GM12878 (cell line): ENCODE measurements at regions not wholly inside any gene's neighbourhood (a gene's known extent, or its start where the extent isn't known, plus 50 kb on each side); places are given as distances from the start of the nearest gene placed in this dataset.

Source experiments
- BMI1 ChIP-seq: fragments of 450-650 bp; IDR thresholded peaks from 2 replicates; pipeline ENCODE4 v1.6.1; 2016; ENCODE audit warnings: mild to moderate bottlenecking, moderate library complexity, borderline replicate concordance
- CTCF ChIP-seq, 3 experiments: IDR thresholded peaks in 2 of 3; conservative IDR thresholded peaks in 1 of 3; 2 replicates each; pipeline ENCODE4 v1.5.1; 2011; ENCODE audit warnings: low read depth in 3 of 3, low read length in 3 of 3, mild to moderate bottlenecking in 3 of 3, control low read depth in 2 of 3, moderate library complexity in 2 of 3, inconsistent platforms in 1 of 3, mixed read lengths in 1 of 3; ENCODE audit not compliant: control insufficient read depth in 2 of 3, insufficient read depth in 1 of 3; ENCODE audit errors: extremely low read depth in 1 of 3
- MTA2 ChIP-seq: fragments of 450-650 bp; IDR thresholded peaks from 2 replicates; pipeline ENCODE4 v1.6.1; 2016; ENCODE audit warnings: low read depth, mild to moderate bottlenecking, moderate library complexity
- NFYA ChIP-seq: IDR thresholded peaks from 2 replicates; pipeline ENCODE4 v1.6.1; 2011; ENCODE audit warnings: low read depth, mild to moderate bottlenecking, low read length, improper control_type of control experiment, borderline replicate concordance
- POLR2A ChIP-seq: IDR thresholded peaks from 2 replicates; pipeline ENCODE4 v1.6.1; 2011; ENCODE audit warnings: low read depth, mild to moderate bottlenecking, low read length
- POLR2AphosphoS5 ChIP-seq: IDR thresholded peaks from 2 replicates; pipeline ENCODE4 v1.6.1; 2011; ENCODE audit warnings: mild to moderate bottlenecking, low read length, inconsistent platforms
- RFX5 ChIP-seq: IDR thresholded peaks from 2 replicates; pipeline ENCODE4 v1.6.1; 2011; ENCODE audit warnings: low read depth, low read length, improper control_type of control experiment
- TARDBP ChIP-seq: IDR thresholded peaks from 2 replicates; pipeline ENCODE4 v1.6.1; 2016; ENCODE audit warnings: borderline replicate concordance
- TCF12 ChIP-seq: IDR thresholded peaks from 2 replicates; pipeline ENCODE4 v1.6.1; 2011; ENCODE audit warnings: low read depth, mild to moderate bottlenecking, low read length
- ZBTB11 ChIP-seq: fragments of 450-650 bp; formaldehyde crosslinking; IDR thresholded peaks from 2 replicates; pipeline ENCODE4 v1.5.0; 2022; ENCODE audit warnings: mild to moderate bottlenecking, missing genetic modification characterization
- ZNF217 ChIP-seq: fragments of 450-650 bp; IDR thresholded peaks from 2 replicates; pipeline ENCODE4 v1.6.1; 2017; ENCODE audit warnings: antibody characterized with exemption, mild to moderate bottlenecking
- ZZZ3 ChIP-seq: IDR thresholded peaks from 2 replicates; pipeline ENCODE4 v1.6.1; 2011; ENCODE audit warnings: low read depth; ENCODE audit not compliant: control insufficient read depth, insufficient read length
- TF ChIP-seq, protein P1 (sequence below): fragments of 450-650 bp; IDR thresholded peaks from 2 replicates; pipeline ENCODE4 v1.6.1; 2017; ENCODE audit warnings: mild to moderate bottlenecking, low read depth, inconsistent platforms; ENCODE audit not compliant: poor library complexity, severe bottlenecking

DNA sequence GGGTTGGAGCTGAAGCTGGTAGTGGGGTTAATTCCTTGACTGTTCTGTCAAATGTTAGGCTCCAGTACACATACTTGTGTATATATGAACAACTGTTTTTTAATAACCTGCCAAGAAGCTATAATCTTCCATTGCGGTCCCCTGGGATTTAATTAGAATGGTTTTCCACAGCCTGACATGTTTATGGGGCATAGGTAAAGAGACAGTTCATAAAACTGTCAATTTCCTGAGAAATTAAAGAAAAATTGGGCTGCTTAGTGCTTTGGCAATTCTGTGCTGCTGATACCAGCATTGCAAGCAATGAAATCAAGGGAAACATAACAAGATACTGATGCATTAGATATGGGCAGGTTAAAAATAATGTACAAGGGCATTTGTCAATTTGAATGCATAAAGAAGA lies 314.1 kb upstream of the SLC35B3 start:
- TF ChIP-seq POLR2AphosphoS5 (no peak), MTA2 (no peak), ZZZ3 (no peak), CTCF (IDR thresholded peaks at IDR 0.05 in 2 of 3, conservative IDR thresholded peaks at IDR 0.05 in 1 of 3; ENCODE audit: control insufficient read depth in 2 of 3, extremely low read depth in 1 of 3, insufficient read depth in 1 of 3, low read depth in 3 of 3, low read length in 3 of 3) (no peak), POLR2A (no peak), BMI1 (no peak), TCF12 (no peak), ZNF217 (no peak), RFX5 (no peak), NFYA (no peak), ZBTB11 (no peak), TARDBP (no peak)
- TF ChIP-seq, protein P1, sequence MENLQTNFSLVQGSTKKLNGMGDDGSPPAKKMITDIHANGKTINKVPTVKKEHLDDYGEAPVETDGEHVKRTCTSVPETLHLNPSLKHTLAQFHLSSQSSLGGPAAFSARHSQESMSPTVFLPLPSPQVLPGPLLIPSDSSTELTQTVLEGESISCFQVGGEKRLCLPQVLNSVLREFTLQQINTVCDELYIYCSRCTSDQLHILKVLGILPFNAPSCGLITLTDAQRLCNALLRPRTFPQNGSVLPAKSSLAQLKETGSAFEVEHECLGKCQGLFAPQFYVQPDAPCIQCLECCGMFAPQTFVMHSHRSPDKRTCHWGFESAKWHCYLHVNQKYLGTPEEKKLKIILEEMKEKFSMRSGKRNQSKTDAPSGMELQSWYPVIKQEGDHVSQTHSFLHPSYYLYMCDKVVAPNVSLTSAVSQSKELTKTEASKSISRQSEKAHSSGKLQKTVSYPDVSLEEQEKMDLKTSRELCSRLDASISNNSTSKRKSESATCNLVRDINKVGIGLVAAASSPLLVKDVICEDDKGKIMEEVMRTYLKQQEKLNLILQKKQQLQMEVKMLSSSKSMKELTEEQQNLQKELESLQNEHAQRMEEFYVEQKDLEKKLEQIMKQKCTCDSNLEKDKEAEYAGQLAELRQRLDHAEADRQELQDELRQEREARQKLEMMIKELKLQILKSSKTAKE = no peak
